Fibroblast of villous mesenchyme (primary cell): ENCODE measurements at regions not wholly inside any gene's neighbourhood (a gene's known extent, or its start where the extent isn't known, plus 50 kb on each side); places are given as distances from the start of the nearest gene placed in this dataset.
"Not testable (repeated sequence)": the region's sequence is repeated elsewhere in the genome, so short reads cannot be mapped to it uniquely, and the experiment has no call there.

Source experiments
- DNase-seq: peaks from one replicate; pipeline ENCODE4 v3.0.0-alpha.2; 2010; ENCODE audit warnings: low read depth
- H3K4me3 ChIP-seq: 2 replicates; pipeline ENCODE4 v1.5.1; 2011; ENCODE audit warnings: low read depth, mild to moderate bottlenecking, low read length
- TF ChIP-seq, protein P1 (sequence below): IDR thresholded peaks from 2 replicates; pipeline ENCODE4 v1.5.1; 2012; ENCODE audit warnings: low read depth, mild to moderate bottlenecking, low read length; ENCODE audit not compliant: insufficient read depth

DNA sequence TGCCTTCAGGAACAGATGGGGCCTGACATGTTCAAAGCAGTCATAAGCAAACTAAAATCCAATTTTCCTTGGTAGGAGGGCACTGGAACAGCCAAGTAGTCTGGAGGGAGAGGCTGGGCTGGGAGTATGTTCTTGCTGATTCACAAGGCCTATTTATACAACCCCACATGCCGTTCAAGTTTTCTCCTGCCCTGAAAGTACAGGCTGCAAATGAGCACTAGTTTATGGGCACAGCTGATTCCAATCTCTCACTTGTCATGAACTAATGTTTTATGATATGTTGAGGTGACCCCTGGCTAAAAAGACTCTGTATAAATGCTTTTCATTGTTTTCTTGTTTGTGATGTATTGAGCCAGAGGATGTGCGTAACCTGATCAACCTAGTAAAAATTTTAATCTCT, 183.4 kb upstream of the SRD5A2 start:
- no peak overlapping the region for H3K4me3 ChIP-seq
- DNase-seq: peak; percentile 29
- TF ChIP-seq, protein P1, sequence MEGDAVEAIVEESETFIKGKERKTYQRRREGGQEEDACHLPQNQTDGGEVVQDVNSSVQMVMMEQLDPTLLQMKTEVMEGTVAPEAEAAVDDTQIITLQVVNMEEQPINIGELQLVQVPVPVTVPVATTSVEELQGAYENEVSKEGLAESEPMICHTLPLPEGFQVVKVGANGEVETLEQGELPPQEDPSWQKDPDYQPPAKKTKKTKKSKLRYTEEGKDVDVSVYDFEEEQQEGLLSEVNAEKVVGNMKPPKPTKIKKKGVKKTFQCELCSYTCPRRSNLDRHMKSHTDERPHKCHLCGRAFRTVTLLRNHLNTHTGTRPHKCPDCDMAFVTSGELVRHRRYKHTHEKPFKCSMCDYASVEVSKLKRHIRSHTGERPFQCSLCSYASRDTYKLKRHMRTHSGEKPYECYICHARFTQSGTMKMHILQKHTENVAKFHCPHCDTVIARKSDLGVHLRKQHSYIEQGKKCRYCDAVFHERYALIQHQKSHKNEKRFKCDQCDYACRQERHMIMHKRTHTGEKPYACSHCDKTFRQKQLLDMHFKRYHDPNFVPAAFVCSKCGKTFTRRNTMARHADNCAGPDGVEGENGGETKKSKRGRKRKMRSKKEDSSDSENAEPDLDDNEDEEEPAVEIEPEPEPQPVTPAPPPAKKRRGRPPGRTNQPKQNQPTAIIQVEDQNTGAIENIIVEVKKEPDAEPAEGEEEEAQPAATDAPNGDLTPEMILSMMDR: no peak

DNA sequence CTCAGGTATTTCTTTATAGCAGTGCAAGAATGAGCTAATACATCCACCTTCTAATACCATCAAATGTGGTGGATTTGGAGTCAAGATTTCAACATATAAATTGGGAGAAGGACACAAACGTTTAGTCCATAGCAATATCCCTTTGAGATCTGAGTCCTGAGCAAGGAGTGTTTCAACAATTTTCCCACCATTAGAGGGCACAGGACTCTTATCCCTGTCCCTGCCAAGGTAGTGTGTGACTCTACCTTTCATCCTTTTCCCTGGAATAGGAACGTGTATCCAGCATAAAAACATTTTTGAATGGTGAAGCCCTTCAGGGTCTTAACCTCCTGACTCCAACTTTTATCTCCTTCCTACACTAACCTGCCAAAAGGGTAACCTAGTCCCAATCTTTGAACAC, 181.3 kb upstream of the SRD5A2 start:
- TF ChIP-seq, protein P1: no peak
- no peak for DNase-seq
- no peak overlapping the region for H3K4me3 ChIP-seq

- not testable (repeated sequence) for H3K4me3 ChIP-seq, DNase-seq
These were observed 176.6 kb upstream of the SRD5A2 start for GRCh38 chr2:31757351-31757750.

DNA sequence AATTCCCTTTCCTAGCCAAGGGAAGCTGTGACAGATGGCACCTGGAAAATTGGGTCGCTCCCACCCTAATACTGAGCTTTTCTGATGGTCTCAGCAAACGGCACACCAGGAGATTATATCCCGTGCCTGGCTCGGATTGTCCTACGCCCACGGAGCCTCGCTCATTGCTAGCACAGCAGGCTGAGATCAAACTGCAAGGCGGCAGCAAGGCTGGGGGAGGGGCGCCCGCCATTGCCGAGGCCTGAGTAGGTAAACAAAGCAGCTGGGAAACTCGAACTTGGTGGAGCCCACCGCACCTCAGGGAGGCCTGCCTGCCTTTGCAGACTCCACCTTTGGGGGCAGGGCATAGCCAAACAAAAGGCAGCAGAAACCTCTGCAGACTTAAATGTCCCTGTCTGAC, 168.0 kb upstream of the SRD5A2 start:
- not testable (repeated sequence) for H3K4me3 ChIP-seq, DNase-seq

- TF ChIP-seq, protein P1: no peak
- no peak overlapping the region for H3K4me3 ChIP-seq
- DNase-seq: no peak
These were observed 167.3 kb upstream of the SRD5A2 start for GRCh38 chr2:31748041-31748440.

- no peak overlapping the region for H3K4me3 ChIP-seq
- TF ChIP-seq, protein P1: no peak
- DNase-seq: no peak
These were observed 158.4 kb upstream of the SRD5A2 start for GRCh38 chr2:31739161-31739560.

DNA sequence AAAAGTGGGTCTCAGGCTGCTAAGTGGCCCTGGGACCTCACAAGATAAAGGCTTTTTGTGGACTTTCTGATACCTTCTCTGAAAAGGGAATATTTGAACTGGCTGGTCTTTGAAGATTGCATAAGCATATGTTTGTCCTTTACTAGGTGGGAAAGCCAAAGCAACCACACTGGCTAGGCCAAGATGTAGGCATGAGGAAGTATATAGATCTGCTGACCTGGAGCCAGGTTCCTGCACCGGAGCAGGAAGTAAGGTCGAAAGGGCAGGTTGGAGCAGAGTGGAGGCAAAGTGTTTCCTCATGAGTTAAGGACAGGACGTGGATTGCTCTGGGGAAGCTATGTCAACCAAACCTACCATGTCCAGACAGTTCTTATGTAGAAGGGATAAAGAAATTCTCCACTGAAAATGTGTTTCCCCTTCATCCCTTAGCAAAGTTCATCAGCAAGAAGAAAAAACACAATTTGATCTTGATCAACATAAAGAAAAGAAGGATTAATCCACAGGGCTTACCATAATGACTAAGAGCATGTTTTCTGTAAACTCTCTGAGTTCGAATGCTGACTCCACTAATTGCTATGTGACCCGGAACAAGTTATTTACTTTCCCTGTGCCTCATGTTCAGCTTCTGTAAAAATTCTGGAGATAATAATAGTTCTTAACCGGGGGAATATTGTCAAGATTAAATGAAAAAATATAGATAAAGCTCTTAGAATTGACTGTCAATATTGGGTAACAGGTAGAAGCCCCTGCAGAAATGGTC, 156.1 kb upstream of the SRD5A2 start:
- H3K4me3 ChIP-seq: no peak overlapping the region
- TF ChIP-seq, protein P1: no peak
- no peak for DNase-seq

- DNase-seq: no peak
These were observed 155.0 kb upstream of the SRD5A2 start for GRCh38 chr2:31735716-31736115.

More at GRCh38 chr2:31735716-31736115, 155.0 kb upstream of the SRD5A2 start:
- H3K4me3 ChIP-seq: no peak overlapping the region
- TF ChIP-seq, protein P1: no peak
